H7 (cell line): ENCODE measurements at regions not wholly inside any gene's neighbourhood (a gene's known extent, or its start where the extent isn't known, plus 50 kb on each side); places are given as distances from the start of the nearest gene placed in this dataset.
"Not testable (repeated sequence)": the region's sequence is repeated elsewhere in the genome, so short reads cannot be mapped to it uniquely, and the experiment has no call there.

Experiments used
- DNase-seq: peaks from one replicate; pipeline ENCODE4 v3.0.0; 2012
- H3K27me3 ChIP-seq: 2 replicates; pipeline ENCODE4 v1.6.0; 2011; ENCODE audit warnings: mild to moderate bottlenecking, low read length; ENCODE audit not compliant: control insufficient read depth, insufficient read depth
- H3K36me3 ChIP-seq: replicated peaks from 2 replicates; pipeline ENCODE4 v1.5.1; 2011; ENCODE audit warnings: low read length; ENCODE audit not compliant: control insufficient read depth, insufficient read depth
- H3K4me3 ChIP-seq: 2 replicates; pipeline ENCODE4 v1.5.1; 2011; ENCODE audit warnings: low read depth, mild to moderate bottlenecking, control low read depth, low read length, moderate library complexity; ENCODE audit not compliant: insufficient read depth

DNA sequence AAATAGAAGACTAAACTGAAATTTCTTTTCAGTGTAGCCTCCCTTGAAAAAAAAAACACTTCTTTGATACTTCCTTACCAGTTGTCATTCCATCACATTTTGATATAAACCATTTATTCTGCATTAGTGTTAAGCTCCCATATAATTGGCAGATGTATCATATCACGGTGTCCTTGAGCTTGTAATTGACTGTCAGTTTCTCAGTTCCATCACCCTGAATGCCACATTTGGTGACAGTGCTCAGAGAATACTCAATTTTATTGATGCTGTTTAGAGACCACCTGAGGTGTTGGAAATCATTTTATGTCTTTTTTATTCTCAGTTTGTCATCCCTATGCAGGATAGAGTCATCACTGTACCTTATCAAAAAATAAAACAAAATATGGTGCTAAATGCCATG lies 1528.2 kb downstream of the RAPGEF2 start:
- Histone ChIP-seq H3K4me3 (no peak overlapping the region), H3K27me3 (no peaks in the 10 kb centered on the region), H3K36me3 (no peaks in the 10 kb centered on the region)
- no peak for DNase-seq

DNA sequence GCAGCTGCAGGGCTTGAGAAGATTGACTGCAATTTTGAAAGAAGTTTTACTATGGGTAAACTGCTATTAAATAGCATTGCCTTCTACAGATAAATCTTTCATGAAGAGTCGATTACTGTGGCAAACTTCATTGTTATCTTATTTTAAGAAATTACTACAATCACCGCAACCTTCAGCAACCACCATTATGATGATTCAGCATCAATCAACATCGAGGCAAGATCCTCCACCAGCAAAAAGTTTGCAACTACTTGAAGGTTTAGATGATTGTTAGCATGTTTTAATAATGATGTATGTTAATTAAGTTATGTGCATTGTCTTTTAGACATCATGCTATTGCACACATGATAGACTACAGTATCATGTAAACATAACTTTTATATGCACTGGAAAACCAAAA lies 1511.0 kb downstream of the FSTL5 start:
- no peaks in the 10 kb centered on the region for H3K27me3 ChIP-seq
- H3K4me3 ChIP-seq: no peak overlapping the region
- DNase-seq: no peak
- H3K36me3 ChIP-seq: no peaks in the 10 kb centered on the region

DNA sequence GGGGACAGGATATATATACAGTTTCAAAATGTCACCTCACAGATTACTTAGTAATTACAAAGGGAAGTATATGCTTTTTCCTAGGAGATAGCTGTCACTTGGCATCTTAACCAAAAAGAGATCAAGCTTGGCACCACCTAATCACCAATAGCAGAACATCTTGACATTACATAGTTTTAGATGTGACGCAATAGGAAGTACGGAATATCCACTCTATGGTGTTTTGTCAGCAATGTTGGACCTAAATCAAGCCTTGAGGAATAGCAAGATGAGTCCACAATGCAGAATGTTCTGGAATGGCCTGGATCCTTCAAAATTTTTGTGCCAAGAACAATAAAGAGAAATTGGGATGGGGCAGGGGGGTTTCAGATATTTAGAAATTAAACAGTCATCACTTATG lies 1488.2 kb downstream of the FSTL5 start:
- DNase-seq: no peak
- no peaks in the 10 kb centered on the region for H3K27me3 ChIP-seq
- H3K36me3 ChIP-seq: no peaks in the 10 kb centered on the region
- no peak overlapping the region for H3K4me3 ChIP-seq

DNA sequence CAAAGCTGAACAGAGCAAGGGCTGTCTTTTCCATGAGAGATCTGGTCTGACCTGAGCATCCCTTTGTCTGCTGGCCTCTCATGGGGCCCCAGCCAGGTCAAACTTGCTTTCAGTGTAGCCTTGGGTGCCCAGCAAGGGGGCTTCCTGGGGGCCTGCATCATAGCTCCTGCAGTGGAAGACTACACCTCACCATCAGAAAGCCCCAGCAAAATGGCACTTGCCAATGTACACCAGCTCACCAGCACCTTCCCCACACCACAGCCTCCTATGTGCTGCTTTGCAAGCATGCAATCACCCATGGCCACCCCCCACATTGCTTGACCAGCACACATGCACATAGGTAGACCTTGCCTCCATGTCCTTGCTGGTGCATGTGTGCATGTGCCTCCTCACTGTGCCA lies 1478.1 kb downstream of the FSTL5 start:
- Histone ChIP-seq H3K4me3 (no peak overlapping the region), H3K27me3 (no peaks in the 10 kb centered on the region), H3K36me3 (no peaks in the 10 kb centered on the region)
- no peak for DNase-seq

DNA sequence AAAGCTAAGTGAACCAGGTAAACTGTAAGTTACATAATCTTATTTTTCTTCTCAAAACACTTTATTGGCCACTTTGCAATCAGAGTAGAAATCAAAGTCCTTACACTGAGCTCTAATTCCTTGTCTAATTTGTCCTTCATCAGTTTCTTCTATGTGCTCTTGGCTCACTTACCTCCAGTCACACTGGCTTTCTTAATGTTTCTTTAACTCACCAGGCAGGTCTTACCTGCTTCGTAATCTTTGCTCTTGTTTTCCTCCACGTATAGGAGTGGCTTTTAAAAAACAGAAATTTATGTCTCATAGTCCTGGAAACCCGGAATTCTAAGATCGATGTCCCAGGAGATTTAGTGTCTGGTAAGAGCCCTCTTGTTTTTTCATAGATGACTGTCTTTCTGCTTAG lies 1462.1 kb downstream of the FSTL5 start:
- no peak for DNase-seq
- Histone ChIP-seq H3K4me3 (no peak overlapping the region), H3K36me3 (no peaks in the 10 kb centered on the region), H3K27me3 (no peaks in the 10 kb centered on the region)

DNA sequence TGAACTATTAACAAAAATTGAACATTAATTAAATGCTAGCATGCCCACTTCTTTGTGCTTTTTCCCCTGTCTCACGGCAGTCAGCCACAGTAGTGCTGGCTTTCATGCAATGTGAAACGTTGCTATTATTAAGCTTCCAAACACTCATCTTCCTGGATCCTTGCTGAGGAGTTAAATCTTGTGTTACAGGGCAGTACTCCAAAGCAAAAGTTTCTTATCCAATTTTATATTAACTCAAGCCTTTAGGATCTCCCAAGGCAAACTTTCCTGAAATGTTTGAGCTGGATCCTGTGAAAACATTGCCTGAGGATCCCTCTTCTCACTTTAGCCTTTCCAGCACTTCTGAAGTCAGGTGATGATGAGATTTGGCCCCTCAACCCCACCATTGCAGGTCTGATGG lies 1454.8 kb downstream of the FSTL5 start:
- no peaks in the 10 kb centered on the region for H3K36me3 ChIP-seq

DNA sequence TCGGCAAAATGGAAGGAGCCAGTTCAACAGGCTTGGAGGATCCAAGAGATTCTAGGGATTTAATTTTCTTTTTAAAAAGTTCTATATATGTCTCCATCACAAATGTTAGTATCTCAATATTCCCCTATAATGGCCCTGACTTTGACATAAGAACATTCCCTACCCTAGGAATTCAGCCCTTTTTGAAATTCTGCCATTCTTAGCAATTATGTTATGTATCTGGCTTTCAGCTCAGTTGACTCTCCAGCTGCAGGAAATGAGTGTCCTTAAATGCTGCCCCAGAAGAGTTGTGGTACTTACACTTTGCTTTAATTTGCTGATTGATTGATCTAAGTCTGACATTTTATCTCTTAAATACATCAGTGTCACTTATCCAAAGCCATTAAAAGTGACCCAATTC lies 1454.3 kb downstream of the FSTL5 start:
- no peaks in the 10 kb centered on the region for H3K27me3 ChIP-seq
- DNase-seq: no peak
- H3K4me3 ChIP-seq: no peak overlapping the region
- H3K36me3 ChIP-seq: no peaks in the 10 kb centered on the region

More for the DNA sequence above, 1454.8 kb downstream of the FSTL5 start:
- no peak overlapping the region for H3K4me3 ChIP-seq
- no peaks in the 10 kb centered on the region for H3K27me3 ChIP-seq
- no peak for DNase-seq

DNA sequence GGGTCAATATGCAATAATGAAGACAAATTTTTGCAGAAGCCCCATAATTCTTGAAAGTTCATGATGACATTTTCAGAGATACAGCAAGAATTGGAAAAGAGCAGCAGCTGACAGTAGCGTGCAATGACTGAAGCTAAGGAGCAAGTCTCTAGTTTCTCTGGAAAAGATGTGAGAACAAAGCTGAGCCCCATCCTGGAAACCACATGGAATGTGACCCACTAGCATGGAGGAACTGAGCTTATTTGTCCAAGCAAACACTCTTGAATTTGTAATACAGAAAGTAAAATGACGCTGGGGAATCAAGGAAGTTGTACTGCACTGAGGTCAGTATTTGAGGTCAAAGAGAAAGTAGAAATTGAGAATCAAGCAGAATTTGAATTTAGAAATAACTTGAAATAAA lies 1447.2 kb downstream of the FSTL5 start:
- Histone ChIP-seq H3K36me3 (no peaks in the 10 kb centered on the region), H3K27me3 (no peaks in the 10 kb centered on the region), H3K4me3 (no peak overlapping the region)
- DNase-seq: no peak

DNA sequence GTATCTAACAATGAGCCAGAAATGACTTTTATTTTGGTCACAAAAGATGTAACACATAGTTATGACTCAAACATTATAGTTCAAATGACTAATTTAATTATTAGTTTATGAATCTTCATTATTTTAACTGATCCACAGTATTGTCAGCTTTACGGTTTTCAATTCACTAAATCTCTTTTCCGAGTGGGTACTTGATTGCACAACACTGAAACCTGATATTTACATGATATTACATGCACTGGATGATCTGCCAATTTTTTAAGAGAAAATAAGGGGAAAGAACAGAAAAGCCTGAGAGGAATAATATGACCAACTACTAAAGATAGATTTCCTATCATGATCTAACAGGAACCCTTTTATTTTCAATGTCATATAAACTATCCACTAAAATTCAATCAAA lies 1446.0 kb downstream of the FSTL5 start:
- H3K27me3 ChIP-seq: no peaks in the 10 kb centered on the region
- H3K36me3 ChIP-seq: no peaks in the 10 kb centered on the region
- no peak overlapping the region for H3K4me3 ChIP-seq
- DNase-seq: no peak

DNA sequence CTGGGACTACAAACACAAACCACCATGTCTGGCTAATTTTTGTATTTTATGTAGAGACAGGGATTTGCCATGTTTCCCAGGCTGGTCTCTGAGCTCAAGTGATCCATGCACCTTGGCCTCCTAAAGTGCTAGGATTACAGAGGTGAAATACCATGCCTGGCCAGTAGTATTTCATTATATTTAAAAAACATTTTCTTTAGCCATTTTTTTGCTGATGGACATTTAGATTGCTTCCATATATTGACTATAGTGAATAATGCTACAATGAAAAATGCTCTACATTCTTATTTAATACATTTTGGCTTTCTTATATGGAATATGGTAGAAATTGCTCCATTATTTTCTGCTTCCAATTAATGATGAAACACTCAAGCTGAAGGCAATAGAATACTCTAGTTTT lies 1439.7 kb downstream of the FSTL5 start:
- no peak for DNase-seq
- Histone ChIP-seq H3K27me3 (no peaks in the 10 kb centered on the region), H3K4me3 (no peak overlapping the region), H3K36me3 (no peaks in the 10 kb centered on the region)

DNA sequence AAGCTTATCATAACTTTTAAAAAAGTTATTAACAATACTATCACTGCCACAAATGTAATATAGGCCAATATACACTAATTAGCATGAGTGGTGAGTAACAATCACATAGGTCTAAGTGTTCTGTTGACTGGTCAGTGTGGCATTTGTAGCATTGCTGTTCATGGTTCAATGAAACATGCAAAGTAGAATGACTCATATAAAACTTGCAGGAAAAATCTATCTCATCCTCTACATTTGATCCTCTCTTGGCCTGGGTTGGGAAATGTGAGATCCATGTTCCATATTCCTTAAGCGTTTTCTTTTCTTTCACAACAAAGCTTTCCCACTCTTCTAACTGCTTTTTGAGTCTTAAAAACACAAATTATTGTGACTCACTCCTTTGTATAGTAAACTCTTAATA lies 1418.7 kb downstream of the FSTL5 start:
- Histone ChIP-seq H3K4me3 (no peak overlapping the region), H3K36me3 (no peaks in the 10 kb centered on the region), H3K27me3 (no peaks in the 10 kb centered on the region)
- no peak for DNase-seq

DNA sequence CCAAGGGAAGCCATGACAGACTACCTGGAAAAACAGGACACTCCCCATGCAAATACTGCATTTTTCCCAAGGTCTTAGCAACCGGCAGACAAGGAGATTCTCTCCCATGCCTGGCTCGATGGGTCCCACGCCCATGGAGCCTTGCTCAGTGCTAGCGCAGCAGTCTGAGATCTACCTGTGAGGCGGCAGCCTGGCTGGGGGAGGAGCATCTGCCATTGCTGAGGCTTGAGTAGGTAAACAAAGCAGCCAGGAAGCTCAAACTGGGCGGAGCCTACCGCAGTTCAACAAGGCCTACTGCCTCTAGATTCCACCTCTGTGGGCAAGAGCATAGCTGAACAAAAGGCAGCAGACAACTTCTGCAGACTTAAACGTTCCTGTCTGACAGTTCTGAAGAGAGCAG lies 1417.2 kb downstream of the FSTL5 start:
- H3K27me3 ChIP-seq, DNase-seq, H3K36me3 ChIP-seq: not testable (repeated sequence)

DNA sequence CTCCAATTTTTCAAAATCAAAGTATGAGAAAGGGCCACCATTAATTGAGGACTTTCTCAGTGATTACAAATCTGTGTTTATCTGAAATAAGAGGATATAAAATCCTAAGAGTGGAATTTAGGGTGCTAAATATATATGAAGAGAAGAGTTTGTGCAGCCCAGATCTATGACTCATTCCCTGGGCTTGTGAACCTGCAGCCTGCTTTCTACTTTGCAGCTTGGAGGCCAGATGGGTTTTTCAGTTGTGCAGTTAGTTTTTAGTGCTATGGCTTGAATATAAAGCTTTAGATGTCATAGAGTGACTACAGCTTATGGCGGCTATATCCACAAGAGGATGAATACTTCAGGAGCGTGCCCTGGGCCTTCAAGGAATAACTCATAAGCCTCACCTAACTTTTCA lies 1391.1 kb downstream of the FSTL5 start:
- no peak for DNase-seq
- Histone ChIP-seq H3K4me3 (no peak overlapping the region), H3K27me3 (no peaks in the 10 kb centered on the region), H3K36me3 (no peaks in the 10 kb centered on the region)

More for the DNA sequence above, 1417.2 kb downstream of the FSTL5 start:
- H3K4me3 ChIP-seq: not testable (repeated sequence)

DNA sequence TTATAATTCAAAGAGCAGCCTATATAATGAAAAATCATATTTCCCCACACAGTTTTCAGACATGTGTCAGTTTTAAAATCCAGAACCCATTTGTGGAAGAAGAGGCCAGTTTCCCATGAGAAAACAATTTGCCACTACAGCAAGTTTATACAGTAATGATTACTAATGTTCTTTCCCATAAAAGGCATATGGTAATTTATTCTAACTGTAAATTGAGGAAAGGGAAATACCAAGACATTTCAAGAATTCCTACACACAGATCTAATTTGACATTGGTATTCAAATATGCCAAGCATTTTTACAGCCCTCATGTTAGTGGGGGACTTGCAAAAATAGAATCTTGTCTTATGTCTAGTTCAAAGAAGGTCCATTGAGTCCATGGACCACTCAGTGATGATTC lies 1368.6 kb downstream of the FSTL5 start:
- no peaks in the 10 kb centered on the region for H3K27me3 ChIP-seq
- no peaks in the 10 kb centered on the region for H3K36me3 ChIP-seq
- no peak for DNase-seq
- no peak overlapping the region for H3K4me3 ChIP-seq

DNA sequence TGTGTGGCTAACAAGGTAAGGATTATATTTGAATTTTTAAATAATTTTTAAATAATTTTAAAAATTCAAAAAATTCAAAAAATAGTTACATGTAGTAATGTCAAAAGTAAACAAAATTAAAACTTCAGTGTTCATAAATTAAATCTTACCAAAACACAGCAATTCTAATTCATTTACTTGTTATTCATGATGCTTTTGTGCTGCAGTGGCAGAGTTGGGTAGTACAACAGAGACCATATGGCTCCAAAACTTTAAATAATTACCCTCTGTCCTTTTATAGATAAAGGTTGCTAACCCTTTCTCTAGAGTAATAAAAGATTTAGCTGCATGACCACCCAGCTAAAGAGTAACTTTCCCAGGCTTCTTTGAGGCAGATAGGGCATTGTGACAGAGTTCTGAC lies 1355.6 kb downstream of the FSTL5 start:
- Histone ChIP-seq H3K27me3 (no peaks in the 10 kb centered on the region), H3K36me3 (no peaks in the 10 kb centered on the region), H3K4me3 (no peak overlapping the region)
- no peak for DNase-seq

DNA sequence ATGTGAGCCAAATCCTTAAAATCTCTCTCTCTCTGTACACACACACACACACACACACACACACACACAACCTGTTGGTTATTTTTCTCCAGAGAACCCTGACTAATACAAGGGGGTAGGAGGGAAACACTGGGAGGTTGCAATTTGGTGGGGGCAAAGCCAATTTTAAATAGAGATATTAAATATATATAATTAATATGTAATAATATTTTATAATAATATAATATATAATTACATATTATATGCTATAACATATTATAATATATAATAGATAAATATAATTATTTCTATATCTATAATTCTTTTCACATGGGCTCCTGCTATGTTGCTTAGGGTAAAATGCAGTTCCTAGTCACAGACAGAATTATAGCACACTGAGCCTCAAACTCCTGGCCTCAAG lies 1354.2 kb downstream of the FSTL5 start:
- no peak overlapping the region for H3K4me3 ChIP-seq
- no peak for DNase-seq
- no peaks in the 10 kb centered on the region for H3K36me3 ChIP-seq
- H3K27me3 ChIP-seq: no peaks in the 10 kb centered on the region
